Uterus (tissue), 3 donors: ENCODE measurements at regions not wholly inside any gene's neighbourhood (a gene's known extent, or its start where the extent isn't known, plus 50 kb on each side); places are given as distances from the start of the nearest gene placed in this dataset.
"Not testable (repeated sequence)": the region's sequence is repeated elsewhere in the genome, so short reads cannot be mapped to it uniquely, and the experiment has no call there.

ENCODE experiments used
- DNase-seq, 2 donors: peaks; one replicate each; pipeline ENCODE4 v3.0.0-alpha.2; 2019 to 2020
- H3K27ac ChIP-seq, 2 donors: fragments of 200-600 bp; sonication (generic); 1 replicate in 1 of 2; 2 replicates in 1 of 2; pipeline ENCODE4 v1.5.1; 2016 to 2018
- H3K27me3 ChIP-seq, 2 donors: fragments of 200-600 bp; sonication (generic); one replicate each; pipeline ENCODE4 v1.5.1; 2018 to 2019; ENCODE audit warnings: control low read depth in 1 of 2
- H3K36me3 ChIP-seq, 2 donors: fragments of 200-600 bp; sonication (generic); one replicate each; pipeline ENCODE4 v1.5.1; 2019; ENCODE audit warnings: control low read depth in 1 of 2
- H3K4me1 ChIP-seq, 2 donors: fragments of 200-600 bp; sonication (generic); one replicate each; pipeline ENCODE4 v1.5.1; 2018 to 2019; ENCODE audit warnings: control low read depth in 1 of 2
- H3K4me3 ChIP-seq, 2 donors: fragments of 200-600 bp; sonication (generic); 1 replicate in 1 of 2; 2 replicates in 1 of 2; pipeline ENCODE4 v1.5.1; 2018 to 2019; ENCODE audit warnings: mild to moderate bottlenecking in 1 of 2
- H3K9me3 ChIP-seq, 2 donors: fragments of 200-600 bp; sonication (generic); one replicate each; pipeline ENCODE4 v1.5.1; 2019; ENCODE audit warnings: control low read depth in 1 of 2
- POLR2A ChIP-seq, 2 donors: fragments of 450-650 bp; IDR thresholded peaks; one replicate each; pipeline ENCODE4 v1.6.1; 2016; ENCODE audit warnings: antibody characterized with exemption in 2 of 2, mild to moderate bottlenecking in 1 of 2, moderate library complexity in 1 of 2
- intact Hi-C: fragments of 100-400 bp; cut with DNase I; formaldehyde crosslinking; loops from one replicate; pipeline ENCODE4 v1.15.1; 2023; ENCODE audit warnings: low total_unique reads
- TF ChIP-seq, protein P1 (sequence below), 4 experiments: fragments of 200-600 bp in 2 of 4; fragments of 450-650 bp in 2 of 4; sonication (generic) in 2 of 4; IDR thresholded peaks; one replicate each; pipeline ENCODE4 v1.5.1; 2016 to 2019; ENCODE audit warnings: antibody characterized with exemption in 4 of 4, mild to moderate bottlenecking in 2 of 4, moderate library complexity in 1 of 4
- donor health status: DM: yes; HTN: yes; CAD: no.

DNA sequence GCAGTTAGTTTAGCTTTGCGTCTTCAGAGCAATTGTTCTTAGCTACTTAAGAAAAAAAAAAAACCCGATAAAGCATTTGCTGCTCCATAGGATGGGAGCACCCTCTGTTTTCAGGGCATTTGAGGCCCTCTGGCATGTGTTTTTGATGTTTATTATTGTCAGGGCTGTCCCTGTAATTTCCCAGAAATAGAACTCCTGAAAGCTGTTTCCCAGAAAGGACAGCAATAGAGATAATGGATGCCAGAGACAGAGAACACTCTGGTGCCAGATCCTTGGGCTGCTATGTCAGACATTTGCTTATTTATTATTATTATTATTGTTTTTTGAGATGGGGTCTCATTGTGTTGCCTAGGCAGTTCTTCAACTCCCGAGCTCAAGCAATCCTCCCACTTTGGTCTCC lies 201.3 kb downstream of the ALG10 start:
- no peaks in the 10 kb centered on the region for H3K27me3 ChIP-seq
- H3K4me3 ChIP-seq: no peak overlapping the region
- no peak for DNase-seq
- TF ChIP-seq, protein P1, sequence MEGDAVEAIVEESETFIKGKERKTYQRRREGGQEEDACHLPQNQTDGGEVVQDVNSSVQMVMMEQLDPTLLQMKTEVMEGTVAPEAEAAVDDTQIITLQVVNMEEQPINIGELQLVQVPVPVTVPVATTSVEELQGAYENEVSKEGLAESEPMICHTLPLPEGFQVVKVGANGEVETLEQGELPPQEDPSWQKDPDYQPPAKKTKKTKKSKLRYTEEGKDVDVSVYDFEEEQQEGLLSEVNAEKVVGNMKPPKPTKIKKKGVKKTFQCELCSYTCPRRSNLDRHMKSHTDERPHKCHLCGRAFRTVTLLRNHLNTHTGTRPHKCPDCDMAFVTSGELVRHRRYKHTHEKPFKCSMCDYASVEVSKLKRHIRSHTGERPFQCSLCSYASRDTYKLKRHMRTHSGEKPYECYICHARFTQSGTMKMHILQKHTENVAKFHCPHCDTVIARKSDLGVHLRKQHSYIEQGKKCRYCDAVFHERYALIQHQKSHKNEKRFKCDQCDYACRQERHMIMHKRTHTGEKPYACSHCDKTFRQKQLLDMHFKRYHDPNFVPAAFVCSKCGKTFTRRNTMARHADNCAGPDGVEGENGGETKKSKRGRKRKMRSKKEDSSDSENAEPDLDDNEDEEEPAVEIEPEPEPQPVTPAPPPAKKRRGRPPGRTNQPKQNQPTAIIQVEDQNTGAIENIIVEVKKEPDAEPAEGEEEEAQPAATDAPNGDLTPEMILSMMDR (IDR thresholded peaks at IDR 0.05): no peak
- TF ChIP-seq POLR2A (IDR thresholded peaks at IDR 0.05): no peak
- H3K9me3 ChIP-seq: no peaks in the 10 kb centered on the region
- no peaks in the 10 kb centered on the region for H3K36me3 ChIP-seq
- H3K4me1 ChIP-seq: no peaks in the 10 kb centered on the region
- no peak overlapping the region for H3K27ac ChIP-seq
- intact Hi-C loops: no loop called here

DNA sequence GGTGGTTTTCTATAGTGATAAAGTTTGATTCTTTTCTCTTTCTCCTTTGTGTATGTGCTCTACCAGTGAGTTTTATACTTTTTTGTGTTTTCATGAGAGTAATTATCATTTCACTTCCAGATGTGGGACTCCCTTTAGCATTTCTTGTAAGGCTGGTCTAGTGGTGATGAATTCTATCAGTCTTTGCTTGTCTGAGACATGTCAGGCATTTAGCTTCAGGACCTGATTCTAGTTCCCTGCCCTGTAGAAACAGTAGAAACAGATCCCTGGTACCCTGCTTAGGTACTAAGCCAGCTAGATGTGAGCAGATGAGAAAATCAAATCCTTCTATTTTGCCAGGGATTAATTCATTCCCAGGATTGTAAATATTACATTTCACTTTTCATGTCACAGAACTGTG lies 203.7 kb downstream of the ALG10 start:
- H3K4me3 ChIP-seq, DNase-seq, H3K36me3 ChIP-seq, H3K27me3 ChIP-seq, H3K4me1 ChIP-seq, H3K9me3 ChIP-seq, H3K27ac ChIP-seq, intact Hi-C loops: not testable (repeated sequence)

DNA sequence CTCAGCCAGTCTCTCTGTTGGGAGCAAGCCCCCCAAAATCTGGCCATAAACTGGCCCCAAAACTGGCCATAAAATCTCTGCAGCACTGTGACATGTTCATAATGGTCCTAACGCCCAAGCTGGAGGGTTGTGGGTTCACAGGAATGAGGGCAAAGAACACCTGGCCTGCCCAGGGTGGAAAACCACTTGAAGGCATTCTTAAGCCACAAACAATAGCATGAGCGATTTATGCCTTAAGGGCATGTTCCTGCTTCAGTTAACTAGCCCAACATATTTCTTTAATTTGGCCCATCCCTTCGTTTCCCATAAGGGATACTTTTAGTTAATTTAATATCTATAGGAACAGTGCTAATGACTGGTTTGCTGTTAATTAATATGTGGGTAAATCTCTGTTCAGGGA lies 205.8 kb downstream of the ALG10 start:
- H3K27ac ChIP-seq, H3K9me3 ChIP-seq, H3K36me3 ChIP-seq, H3K4me3 ChIP-seq, DNase-seq, intact Hi-C loops, H3K4me1 ChIP-seq, H3K27me3 ChIP-seq: not testable (repeated sequence)

DNA sequence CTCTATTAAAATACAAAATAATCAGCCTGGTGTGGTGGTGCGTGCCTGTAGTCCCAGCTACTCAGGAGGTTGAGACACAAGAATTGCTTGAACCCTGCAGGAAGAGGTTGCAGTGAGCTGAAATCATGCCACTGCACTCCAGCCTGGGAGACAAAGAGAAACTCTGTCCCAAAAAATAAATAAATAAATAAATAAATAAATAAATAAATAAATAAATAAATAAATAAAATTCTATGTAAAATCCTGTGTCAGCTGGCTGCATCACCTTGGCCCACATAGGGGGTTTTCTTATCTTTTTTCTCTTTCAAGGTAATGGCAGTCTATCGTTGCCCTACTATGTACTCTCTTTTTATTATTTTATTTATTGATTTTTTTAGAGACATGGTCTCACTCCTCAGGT lies 206.7 kb downstream of the ALG10 start:
- H3K36me3 ChIP-seq, H3K27me3 ChIP-seq, H3K4me1 ChIP-seq, H3K9me3 ChIP-seq, H3K4me3 ChIP-seq, H3K27ac ChIP-seq, intact Hi-C loops, DNase-seq: not testable (repeated sequence)

DNA sequence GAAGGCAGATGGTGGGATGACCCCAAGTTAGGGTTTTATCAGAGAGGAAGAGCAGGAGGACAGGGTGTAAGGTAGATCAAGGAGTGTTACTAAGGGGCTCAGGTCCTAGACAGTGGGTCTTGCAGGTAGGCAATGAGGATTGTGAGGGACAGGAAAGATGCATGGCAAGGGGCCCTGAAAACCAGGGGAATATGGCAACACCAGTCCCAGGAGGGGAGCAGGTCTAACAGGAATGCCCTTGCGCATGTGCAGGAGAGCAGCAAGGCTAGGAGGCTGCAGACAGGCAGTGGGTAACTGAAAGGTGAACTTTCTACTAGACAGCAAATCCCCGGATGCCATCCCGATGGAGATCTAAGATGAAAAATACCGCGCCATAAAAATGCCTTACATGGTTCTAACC lies 211.3 kb downstream of the ALG10 start:
- Histone ChIP-seq H3K27ac (no peak overlapping the region), H3K4me1 (no peaks in the 10 kb centered on the region), H3K27me3 (no peaks in the 10 kb centered on the region), H3K36me3 (no peaks in the 10 kb centered on the region), H3K4me3 (no peak overlapping the region), H3K9me3 (no peaks in the 10 kb centered on the region)
- no peak for DNase-seq
- intact Hi-C loops: no loop called here
- no peak for TF ChIP-seq POLR2A (IDR thresholded peaks at IDR 0.05)
- TF ChIP-seq, protein P1 (IDR thresholded peaks at IDR 0.05): no peak

DNA sequence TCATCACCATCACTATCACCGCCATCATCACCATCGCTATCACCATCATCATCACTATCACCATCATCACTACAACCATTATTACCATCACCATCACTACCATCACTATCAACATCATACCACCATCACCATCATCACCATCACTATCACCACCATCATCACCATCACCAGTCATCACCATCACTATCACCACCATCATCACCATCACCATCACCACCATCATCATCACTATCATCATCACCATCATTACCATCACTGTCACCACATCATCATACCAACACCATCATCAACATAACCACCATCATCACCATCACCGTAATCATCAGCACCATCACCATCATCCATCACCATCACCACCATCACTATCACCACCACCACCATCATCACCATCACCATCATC lies 213.8 kb downstream of the ALG10 start:
- Histone ChIP-seq H3K9me3 (no peaks in the 10 kb centered on the region), H3K27ac (no peak overlapping the region), H3K4me3 (no peak overlapping the region), H3K36me3 (no peaks in the 10 kb centered on the region), H3K27me3 (no peaks in the 10 kb centered on the region), H3K4me1 (no peaks in the 10 kb centered on the region)
- no peak for TF ChIP-seq POLR2A (IDR thresholded peaks at IDR 0.05)
- TF ChIP-seq, protein P1 (IDR thresholded peaks at IDR 0.05): no peak
- intact Hi-C loops: no loop called here
- DNase-seq: no peak

DNA sequence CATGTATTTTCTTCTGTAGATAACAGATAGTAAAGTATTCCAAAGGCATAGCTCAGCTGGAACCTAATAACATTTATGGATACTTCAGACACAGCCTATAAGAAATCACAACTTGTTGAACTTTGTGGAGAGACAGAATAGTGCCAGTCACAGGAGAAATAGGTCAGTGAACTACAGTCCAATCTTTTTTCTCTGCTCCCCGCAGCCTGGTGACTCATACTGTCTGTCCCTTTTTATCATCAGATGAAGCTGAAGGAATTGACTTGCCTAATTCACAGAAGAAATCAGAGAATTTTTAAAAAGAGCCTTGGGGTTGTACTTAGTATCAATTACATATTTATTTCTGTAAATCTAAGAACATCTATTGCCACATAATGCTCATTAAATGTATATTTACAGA lies 222.3 kb downstream of the ALG10 start:
- no peak overlapping the region for H3K4me3 ChIP-seq
- no peaks in the 10 kb centered on the region for H3K4me1 ChIP-seq
- no peak for TF ChIP-seq POLR2A (IDR thresholded peaks at IDR 0.05)
- TF ChIP-seq, protein P1 (IDR thresholded peaks at IDR 0.05): no peak
- DNase-seq: no peak
- H3K27me3 ChIP-seq: no peaks in the 10 kb centered on the region
- intact Hi-C loops: no loop called here
- no peaks in the 10 kb centered on the region for H3K36me3 ChIP-seq
- no peak overlapping the region for H3K27ac ChIP-seq
- no peaks in the 10 kb centered on the region for H3K9me3 ChIP-seq
